ENCODE measurements at regions not wholly inside any gene's neighbourhood (a gene's known extent, or its start where the extent isn't known, plus 50 kb on each side); places are given as distances from the start of the nearest gene placed in this dataset.

DNA sequence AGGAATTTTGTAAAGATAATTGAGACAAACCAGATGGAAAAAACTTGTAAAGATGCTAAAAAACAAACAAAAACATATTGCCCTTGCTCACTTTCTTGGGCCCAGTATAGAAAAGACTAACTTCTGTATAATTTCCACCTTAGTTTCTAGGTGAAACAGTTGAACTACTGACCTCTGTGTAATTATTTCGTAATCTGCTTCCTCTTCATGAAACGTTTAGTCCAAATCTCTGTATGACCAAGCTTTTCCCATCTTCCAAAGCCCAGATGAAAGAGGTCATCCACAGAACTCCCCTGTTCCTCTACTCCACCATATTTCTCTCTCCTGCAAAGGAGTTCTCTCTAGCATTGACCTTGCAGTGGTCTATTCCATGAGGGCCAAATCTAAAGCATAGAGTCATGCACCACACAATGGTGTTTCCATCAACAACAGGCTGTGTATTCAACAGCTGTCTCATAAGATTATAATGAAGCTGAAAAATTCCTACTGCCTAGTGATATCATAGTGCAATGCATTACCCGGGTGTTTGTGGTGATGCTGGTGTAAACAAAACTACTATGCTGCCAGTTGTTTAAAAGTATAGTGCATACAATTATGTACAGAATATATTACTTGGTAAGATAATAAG, 647.6 kb downstream of the TNS3 start:
- TF ChIP-seq BCL11A (IDR thresholded peaks at IDR 0.05; ENCODE audit: low read depth in 2 of 2, low read length in 2 of 2): no peak
- TF ChIP-seq, protein P1, sequence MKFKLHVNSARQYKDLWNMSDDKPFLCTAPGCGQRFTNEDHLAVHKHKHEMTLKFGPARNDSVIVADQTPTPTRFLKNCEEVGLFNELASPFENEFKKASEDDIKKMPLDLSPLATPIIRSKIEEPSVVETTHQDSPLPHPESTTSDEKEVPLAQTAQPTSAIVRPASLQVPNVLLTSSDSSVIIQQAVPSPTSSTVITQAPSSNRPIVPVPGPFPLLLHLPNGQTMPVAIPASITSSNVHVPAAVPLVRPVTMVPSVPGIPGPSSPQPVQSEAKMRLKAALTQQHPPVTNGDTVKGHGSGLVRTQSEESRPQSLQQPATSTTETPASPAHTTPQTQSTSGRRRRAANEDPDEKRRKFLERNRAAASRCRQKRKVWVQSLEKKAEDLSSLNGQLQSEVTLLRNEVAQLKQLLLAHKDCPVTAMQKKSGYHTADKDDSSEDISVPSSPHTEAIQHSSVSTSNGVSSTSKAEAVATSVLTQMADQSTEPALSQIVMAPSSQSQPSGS (IDR thresholded peaks at IDR 0.05; ENCODE audit: low read length): no peak

All from H1 (cell line).